Forelimb muscle (tissue), 1 donor: ENCODE measurements at regions not wholly inside any gene's neighbourhood (a gene's known extent, or its start where the extent isn't known, plus 50 kb on each side); places are given as distances from the start of the nearest gene placed in this dataset.

Experiments used
- DNase-seq: peaks from one replicate; pipeline ENCODE4 v3.0.0-alpha.2; 2013; ENCODE audit warnings: low read depth

DNA sequence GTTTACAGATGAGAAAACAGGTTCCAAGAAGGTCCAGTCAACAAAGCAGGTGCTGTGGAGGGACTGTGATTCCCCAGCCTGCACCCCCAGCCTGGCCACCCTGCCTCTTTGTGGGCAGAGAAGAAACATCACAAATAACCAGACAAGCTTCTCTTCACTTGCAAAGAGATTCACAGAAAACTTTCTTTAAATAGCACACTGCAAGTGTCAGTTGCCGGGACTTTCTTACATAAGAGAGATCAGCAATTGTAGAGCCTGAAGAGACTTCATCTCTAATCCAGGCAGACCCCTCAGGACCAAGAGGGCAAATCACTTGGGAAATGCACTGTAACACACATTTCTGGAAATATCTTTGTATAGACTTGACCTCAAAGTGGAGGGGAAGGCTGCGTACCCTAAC is 207.9 kb upstream of the CHRNA7 start:
- no peak for DNase-seq

GRCh38 chr15:31824024-31824423 is 206.3 kb upstream of the CHRNA7 start:
- no peak for DNase-seq

- DNase-seq, result no peak
Measured at GRCh38 chr15:31828594-31828993, 201.7 kb upstream of the CHRNA7 start.

- DNase-seq, result no peak
Measured at GRCh38 chr15:31830591-31830990, 199.7 kb upstream of the CHRNA7 start.

- no peak for DNase-seq
Measured at GRCh38 chr15:31831596-31831995, 198.7 kb upstream of the CHRNA7 start.

DNA sequence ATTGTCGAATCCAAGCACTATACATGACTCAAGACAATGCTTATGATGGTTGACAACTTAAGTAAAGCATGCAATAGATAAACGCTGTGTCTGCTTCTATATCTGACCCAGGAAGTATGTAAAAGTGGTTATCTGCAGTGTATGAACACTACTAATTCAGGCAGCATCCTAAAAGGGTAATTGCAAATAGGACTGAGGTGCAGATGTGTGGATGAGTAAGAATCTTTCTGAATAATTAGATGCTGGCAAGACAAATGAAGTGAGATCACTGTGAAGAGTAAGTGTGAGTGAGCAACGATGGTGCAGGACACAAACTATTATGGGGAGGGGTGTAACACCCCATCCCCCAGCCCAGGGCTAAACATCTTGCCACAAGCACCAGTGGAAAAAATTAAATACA is 195.7 kb upstream of the CHRNA7 start:
- no peak for DNase-seq

GRCh38 chr15:31839388-31839787 is 190.9 kb upstream of the CHRNA7 start:
- DNase-seq, result no peak

DNA sequence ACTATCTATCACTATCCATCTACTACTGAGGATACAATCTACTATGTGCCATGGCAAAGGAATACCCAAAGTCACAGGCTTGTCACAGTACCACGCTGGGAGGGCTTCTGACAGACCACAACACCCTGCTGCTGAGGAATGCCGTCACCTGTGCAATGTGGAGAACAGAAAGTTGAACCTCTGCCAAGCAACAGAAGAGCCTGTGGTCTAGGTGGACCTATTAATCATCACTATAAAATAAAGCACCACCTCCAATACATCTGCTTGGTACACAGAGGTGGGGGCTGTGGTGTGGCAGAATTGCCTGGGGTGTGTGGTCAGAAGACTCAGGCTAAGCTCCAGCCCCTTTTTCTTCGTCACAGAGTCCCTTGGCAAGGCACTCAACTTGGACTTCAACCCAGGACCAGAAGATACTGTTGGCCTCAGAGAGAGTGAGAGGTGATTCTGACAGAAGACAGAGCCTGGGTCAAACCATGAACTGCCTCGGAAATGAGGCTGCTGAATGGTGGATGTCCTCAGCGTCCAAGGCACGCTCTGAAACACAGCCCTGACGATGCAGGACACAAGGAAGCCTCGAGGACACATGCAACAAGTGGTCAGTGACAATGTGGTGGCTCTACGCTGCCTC is 189.4 kb upstream of the CHRNA7 start:
- DNase-seq, result no peak

GRCh38 chr15:31842532-31843195 is 187.7 kb upstream of the CHRNA7 start:
- no peak for DNase-seq

DNA sequence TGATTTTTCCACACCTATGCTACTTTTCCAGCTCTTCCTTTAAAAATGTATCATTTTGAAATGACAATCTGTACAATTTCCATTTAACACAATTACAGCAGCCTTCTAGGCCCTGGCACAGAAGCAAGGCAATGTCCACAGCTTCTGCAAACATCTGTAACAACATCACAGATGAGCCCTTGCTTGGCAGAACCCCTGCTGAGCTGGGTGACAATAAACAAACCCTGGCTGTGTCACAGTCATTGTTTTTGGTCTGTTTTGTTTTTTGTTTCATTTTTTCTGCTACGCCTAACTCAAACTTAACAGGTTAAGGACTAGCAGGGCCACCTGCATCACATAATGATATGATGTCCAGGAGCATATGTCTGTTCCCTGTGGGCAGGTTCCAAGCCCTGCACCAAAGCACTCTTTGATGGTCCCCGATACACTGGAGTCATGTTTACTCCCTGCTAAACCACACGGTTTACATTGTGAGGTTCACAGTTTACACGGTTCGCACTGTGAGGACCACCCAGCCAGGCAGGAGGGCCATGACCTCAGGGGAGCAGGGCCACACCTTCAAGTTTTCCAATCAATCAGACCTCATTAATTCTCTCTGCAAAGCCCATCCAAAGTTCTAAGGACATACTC is 186.8 kb upstream of the CHRNA7 start:
- DNase-seq, result no peak

DNA sequence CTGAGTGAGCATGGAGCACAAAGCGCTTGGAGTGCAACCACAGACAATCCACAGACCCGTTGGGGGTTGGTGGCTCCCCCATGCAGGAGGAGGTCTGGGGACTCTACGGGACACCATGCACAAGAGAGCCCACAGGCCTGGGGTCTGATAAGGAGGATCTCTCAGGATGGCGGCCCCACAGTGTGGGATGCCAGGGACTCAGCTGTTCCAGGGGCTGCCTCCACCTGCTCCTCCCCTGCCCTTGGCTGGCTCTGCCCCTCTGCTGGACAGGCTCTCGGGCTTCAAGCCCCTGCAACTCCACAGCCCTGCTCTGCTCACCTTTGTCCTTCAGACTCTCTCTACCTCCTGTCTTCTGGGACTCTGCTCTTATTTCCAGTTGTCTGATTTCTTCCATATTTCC is 184.5 kb upstream of the CHRNA7 start:
- DNase-seq, result no peak

- no peak for DNase-seq
Measured at GRCh38 chr15:31847961-31848360, 182.4 kb upstream of the CHRNA7 start.

DNA sequence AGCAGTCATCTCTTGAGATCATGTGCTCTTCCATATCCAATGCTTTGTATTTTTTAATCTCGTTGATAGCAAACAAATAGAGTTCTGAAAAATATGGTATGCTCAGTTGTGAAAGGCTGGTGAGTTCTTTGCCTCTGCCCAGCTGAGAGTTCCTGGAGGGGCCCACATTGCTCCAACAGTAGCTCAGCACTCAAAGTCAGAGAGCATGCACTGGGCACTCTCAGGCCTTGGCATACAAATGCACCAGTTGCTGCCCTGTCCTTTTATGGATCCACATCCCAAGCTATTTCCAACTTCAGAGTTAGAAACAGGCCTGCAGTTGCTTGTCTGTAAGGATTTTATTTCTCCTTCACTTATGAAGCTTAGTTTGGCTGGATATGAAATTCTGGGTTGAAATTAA is 181.7 kb upstream of the CHRNA7 start:
- DNase-seq, result no peak

DNA sequence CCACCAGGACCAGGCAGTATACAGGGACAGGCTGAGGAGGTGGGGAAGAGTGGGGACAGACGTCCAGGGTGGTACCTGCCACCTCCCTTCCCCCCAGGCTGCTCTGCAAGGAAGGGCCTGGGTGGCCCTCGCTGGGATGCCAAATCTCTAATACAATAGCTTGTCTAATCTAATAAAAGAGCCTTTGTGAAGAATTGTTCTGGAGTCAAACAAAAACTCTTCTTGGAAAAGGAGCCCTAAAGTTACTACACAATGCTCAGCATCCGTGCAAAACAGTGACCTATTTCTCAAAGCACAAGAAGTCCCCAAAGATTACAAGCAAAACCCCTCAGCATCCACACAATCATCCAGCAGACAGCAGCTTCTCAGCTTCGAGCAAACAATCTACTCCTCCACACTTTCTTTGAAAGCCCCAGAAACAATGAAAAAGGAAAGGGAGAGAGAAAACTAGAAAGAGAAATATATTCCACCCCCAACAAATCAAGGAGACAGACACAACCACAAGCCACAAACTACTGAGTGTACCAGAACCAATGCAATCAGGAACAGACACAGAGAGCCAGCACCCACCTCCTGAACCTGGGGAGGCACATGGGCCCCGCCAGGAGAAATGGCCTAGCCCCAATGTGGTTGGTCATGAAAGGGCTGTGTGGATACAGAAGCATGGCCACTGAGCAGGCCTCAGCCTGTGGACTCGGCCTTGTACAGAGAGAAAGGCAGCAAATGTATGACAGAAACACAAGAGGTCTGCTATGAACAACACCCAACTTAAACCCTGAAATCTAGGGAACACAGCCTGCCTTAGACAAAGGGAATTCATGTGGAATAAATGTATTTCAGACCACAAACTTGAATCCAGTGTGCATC is 177.1 kb upstream of the CHRNA7 start:
- DNase-seq, result no peak

GRCh38 chr15:31856581-31856980 is 173.7 kb upstream of the CHRNA7 start:
- DNase-seq, result no peak

DNA sequence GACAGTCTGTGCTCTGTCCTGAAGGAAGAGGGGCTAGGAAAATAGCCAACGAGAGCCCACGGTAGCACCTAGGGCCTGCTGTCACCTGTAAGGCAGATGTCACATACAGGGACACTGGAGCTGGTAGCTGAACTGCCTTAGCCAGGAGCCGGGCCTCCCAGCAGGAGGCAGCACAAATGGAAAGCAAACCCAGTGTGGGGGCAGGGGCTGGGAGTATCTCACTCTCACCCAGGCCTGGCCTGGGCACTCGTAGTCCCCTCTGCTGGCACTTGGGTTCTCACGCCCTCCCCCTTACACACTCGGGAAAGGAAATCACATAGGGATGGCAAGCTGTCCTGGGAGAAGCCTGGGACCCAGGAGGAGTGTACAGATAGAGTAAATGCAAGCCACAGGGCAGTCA is 173.1 kb upstream of the CHRNA7 start:
- no peak for DNase-seq

- DNase-seq, result no peak
Measured at GRCh38 chr15:31858026-31858425, 172.3 kb upstream of the CHRNA7 start.

DNA sequence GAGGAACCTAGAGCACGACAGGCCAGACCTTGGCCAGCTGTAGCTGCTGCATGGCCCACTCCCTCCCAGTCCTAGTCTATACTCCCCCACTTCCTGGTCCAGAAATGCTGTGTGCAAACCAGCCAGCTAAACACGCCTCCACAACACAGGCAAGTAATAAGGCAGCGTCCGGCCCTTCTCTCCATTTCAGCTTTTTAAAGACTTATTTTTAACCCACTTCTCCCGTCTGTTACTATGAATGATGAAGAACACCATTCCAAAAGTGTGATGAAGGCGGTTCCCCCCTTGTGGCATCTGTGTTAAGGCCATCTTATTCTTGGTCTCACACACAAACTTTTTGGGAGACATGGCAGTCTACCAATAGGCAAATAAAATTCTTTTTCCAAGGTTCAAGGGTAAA is 164.1 kb upstream of the CHRNA7 start:
- no peak for DNase-seq

- no peak for DNase-seq
Measured at GRCh38 chr15:31867536-31868442, 162.5 kb upstream of the CHRNA7 start.

DNA sequence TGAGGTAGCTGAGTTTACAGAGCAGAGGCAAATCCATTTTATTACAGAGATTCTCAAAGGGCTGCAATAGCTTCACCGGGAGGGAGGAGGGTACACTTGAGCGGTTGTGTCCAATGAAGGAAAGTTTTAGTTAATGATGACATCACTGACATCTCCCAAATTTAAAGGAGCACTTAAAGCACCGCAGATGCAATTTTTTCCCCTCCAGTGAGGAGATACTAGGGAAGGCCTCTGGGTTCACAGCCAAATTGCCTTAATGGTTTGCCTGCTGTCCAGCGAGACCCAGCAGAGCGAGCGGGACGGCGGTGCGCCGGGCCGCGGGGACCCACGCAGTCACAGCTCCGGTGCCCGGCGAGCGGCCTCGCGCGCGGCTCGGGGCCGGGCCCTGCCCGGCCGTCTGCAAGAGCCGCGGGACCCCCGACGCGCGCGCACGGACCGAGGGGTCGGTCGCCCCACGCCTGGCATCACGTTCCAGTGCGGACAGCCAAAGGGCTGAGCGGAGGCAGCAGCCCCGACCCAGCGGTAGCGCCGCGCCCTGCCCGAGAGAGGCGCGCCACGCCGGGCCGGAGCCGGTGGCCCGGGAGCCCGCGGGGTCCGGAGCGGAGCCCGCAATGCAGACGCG is 160.5 kb upstream of the CHRNA7 start:
- DNase-seq, result no peak
